CD4-positive, alpha-beta T cell (primary cell): ENCODE measurements at regions not wholly inside any gene's neighbourhood (a gene's known extent, or its start where the extent isn't known, plus 50 kb on each side); places are given as distances from the start of the nearest gene placed in this dataset.

Experiments
- ATAC-seq: fragments of 200-7000 bp; cut with Tn5 transposase; one replicate; pipeline ENCODE4 v1.10.0; 2022; ENCODE audit warnings: mild to moderate bottlenecking; ENCODE audit not compliant: poor library complexity
- CTCF ChIA-PET: fragments of 350-600 bp; sonication (Branson Sonifier 250); formaldehyde crosslinking; loops from one replicate; lab custom pipeline; 2021; ENCODE audit warnings: antibody characterized with exemption, inconsistent platforms; lab: Charles Lee
- POLR2A ChIA-PET: fragments of 350-600 bp; sonication (Branson Sonifier 250); formaldehyde crosslinking; loops from one replicate; lab custom pipeline; 2021; ENCODE audit warnings: antibody characterized with exemption, inconsistent platforms; lab: Charles Lee
- DNase-seq, 14 experiments: peaks; one replicate each; pipeline ENCODE4 v3.0.0-alpha.2; 2013 to 2020; ENCODE audit warnings: mixed read lengths in 2 of 14
- H3K27ac ChIP-seq, 2 donors: one replicate each; pipeline versions ENCODE4 v1.5.1 to v1.7.0; 2013; ENCODE audit warnings: low read length in 2 of 2, low read depth in 1 of 2, mild to moderate bottlenecking in 1 of 2
- H3K27me3 ChIP-seq, 2 experiments: 1 replicate in 1 of 2; 2 replicates in 1 of 2; pipeline versions ENCODE4 v1.6.1 to v1.7.0; 2013; ENCODE audit warnings: low read length in 2 of 2, control low read depth in 1 of 2, mild to moderate bottlenecking in 1 of 2, moderate library complexity in 1 of 2; ENCODE audit not compliant: insufficient read depth in 2 of 2, control insufficient read depth in 1 of 2
- H3K36me3 ChIP-seq: one replicate; pipeline ENCODE4 v1.6.1; 2013; ENCODE audit warnings: low read length, control low read depth; ENCODE audit not compliant: insufficient read depth
- H3K4me1 ChIP-seq: one replicate; pipeline ENCODE4 v1.6.1; 2013; ENCODE audit warnings: low read length, control low read depth; ENCODE audit not compliant: insufficient read depth
- H3K4me3 ChIP-seq: one replicate; pipeline ENCODE4 v1.5.1; 2013; ENCODE audit warnings: mild to moderate bottlenecking, low read length, moderate library complexity
- H3K9me3 ChIP-seq, 2 experiments: 1 replicate in 1 of 2; 2 replicates in 1 of 2; pipeline versions ENCODE4 v1.6.1 to v1.7.0; 2013; ENCODE audit warnings: low read length in 2 of 2, mild to moderate bottlenecking in 2 of 2, control low read depth in 1 of 2, moderate library complexity in 1 of 2; ENCODE audit not compliant: control insufficient read depth in 1 of 2, insufficient read depth in 1 of 2
- H3K27ac Mint-ChIP-seq: one replicate; pipeline ENCODE4 v1.8.0; 2020; ENCODE audit warnings: mixed read lengths
- H3K27me3 Mint-ChIP-seq: one replicate; pipeline ENCODE4 v1.8.0; 2021; ENCODE audit warnings: mixed read lengths
- H3K36me3 Mint-ChIP-seq: one replicate; pipeline ENCODE4 v1.8.0; 2021; ENCODE audit warnings: low read depth, mixed read lengths
- H3K4me1 Mint-ChIP-seq: one replicate; pipeline ENCODE4 v1.8.0; 2021; ENCODE audit warnings: low read depth, mixed read lengths
- H3K4me3 Mint-ChIP-seq: one replicate; pipeline ENCODE4 v1.8.0; 2020; ENCODE audit warnings: mild to moderate bottlenecking, mixed read lengths
- H3K9me3 Mint-ChIP-seq: one replicate; pipeline ENCODE4 v1.8.0; 2020; ENCODE audit warnings: mixed read lengths
- intact Hi-C, 2 experiments: fragments of 100-400 bp; cut with DNase I in 1 of 2; cut with micrococcal nuclease in 1 of 2; formaldehyde crosslinking; loops; one replicate each; pipeline versions ENCODE4 v1.15.1 to v1.9.0; 2023 to 2025; cut with DNase I, micrococcal nuclease
- TF ChIP-seq, protein P1 (sequence below): fragments of 200-600 bp; IDR thresholded peaks from one replicate; pipeline ENCODE4 v1.8.0; 2022; ENCODE audit warnings: antibody characterized with exemption, mild to moderate bottlenecking

DNA sequence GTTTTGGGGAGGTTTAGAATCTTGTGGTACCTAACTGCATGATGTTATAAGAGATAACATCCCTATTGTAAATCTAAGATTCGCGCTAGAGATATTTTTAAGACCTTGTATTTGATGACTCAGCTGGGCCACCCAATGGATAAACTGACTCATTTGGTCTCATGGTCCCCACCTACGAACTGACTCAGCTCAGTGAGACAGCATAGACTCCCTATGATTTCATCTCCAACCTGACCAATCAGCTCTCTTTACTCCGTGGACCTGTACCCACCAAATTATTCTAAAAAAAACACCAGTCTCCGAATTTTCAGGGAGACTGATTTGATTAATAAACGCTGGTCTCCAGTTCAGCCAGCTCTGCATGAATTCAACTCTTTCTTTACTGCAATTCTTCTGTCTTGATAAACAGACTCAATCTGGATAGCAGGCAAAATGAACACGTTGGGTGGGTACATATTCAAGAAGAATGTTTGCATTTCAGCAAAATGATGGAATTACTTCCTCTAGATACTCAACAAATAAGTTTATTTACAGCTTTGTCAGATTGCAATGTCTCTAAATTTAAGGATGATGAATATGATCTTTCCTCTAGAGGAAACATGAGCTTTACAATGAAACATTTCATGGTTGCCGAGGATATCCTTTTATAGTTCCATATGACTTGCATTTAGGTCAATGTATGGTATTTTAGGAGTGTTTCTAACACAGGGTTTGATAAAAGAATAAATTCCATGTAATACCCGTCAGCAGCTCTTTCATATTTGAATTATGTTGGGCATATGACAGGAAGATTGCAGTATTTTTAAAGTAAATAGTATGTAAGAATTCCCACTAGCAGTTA is 516.6 kb upstream of the RGS18 start:
- H3K36me3 Mint-ChIP-seq, result no peaks in the 10 kb centered on the region
- no peaks in the 10 kb centered on the region for H3K4me1 Mint-ChIP-seq
- DNase-seq (no peak), ATAC-seq (no peak)
- TF ChIP-seq, protein P1, sequence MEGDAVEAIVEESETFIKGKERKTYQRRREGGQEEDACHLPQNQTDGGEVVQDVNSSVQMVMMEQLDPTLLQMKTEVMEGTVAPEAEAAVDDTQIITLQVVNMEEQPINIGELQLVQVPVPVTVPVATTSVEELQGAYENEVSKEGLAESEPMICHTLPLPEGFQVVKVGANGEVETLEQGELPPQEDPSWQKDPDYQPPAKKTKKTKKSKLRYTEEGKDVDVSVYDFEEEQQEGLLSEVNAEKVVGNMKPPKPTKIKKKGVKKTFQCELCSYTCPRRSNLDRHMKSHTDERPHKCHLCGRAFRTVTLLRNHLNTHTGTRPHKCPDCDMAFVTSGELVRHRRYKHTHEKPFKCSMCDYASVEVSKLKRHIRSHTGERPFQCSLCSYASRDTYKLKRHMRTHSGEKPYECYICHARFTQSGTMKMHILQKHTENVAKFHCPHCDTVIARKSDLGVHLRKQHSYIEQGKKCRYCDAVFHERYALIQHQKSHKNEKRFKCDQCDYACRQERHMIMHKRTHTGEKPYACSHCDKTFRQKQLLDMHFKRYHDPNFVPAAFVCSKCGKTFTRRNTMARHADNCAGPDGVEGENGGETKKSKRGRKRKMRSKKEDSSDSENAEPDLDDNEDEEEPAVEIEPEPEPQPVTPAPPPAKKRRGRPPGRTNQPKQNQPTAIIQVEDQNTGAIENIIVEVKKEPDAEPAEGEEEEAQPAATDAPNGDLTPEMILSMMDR, result no peak
- no peaks in the 10 kb centered on the region for H3K36me3 ChIP-seq
- no peak overlapping the region for H3K4me3 ChIP-seq
- H3K4me3 Mint-ChIP-seq, result no peak overlapping the region
- ChIA-PET POLR2A (no interaction called here), CTCF (no interaction called here)
- H3K9me3 Mint-ChIP-seq, result peaks cover 2% of the 10 kb centered on the region
- no peak overlapping the region for H3K27ac Mint-ChIP-seq
- no peaks in the 10 kb centered on the region for H3K9me3 ChIP-seq
- intact Hi-C loops, result no loop called here
- H3K27ac ChIP-seq, result no peak overlapping the region
- no peaks in the 10 kb centered on the region for H3K27me3 Mint-ChIP-seq
- no peaks in the 10 kb centered on the region for H3K27me3 ChIP-seq
- no peaks in the 10 kb centered on the region for H3K4me1 ChIP-seq

DNA sequence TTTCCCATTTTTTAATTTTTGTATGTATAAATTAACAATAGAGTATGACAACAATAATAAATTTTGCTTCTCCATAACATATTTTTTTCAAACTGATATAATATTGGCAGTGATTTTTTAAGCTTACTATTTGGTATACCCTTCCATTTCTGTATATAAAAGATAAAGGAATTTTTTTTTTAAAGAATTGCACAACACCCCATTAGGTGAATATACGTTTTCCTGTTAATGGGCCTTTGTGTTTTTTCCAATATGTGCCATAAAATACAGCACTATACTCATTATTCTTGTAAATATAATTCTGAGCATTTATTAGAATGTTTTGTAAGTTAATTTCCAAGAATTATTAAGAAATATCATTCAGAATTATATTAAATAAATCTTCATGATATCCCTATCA is 515.2 kb upstream of the RGS18 start:
- H3K4me3 ChIP-seq, result no peak overlapping the region
- no peaks in the 10 kb centered on the region for H3K9me3 ChIP-seq
- H3K27ac ChIP-seq, result no peak overlapping the region
- H3K4me3 Mint-ChIP-seq, result no peak overlapping the region
- no peak for DNase-seq
- no peaks in the 10 kb centered on the region for H3K36me3 ChIP-seq
- ATAC-seq, result no peak
- H3K4me1 ChIP-seq, result no peaks in the 10 kb centered on the region
- no peaks in the 10 kb centered on the region for H3K9me3 Mint-ChIP-seq
- H3K36me3 Mint-ChIP-seq, result no peaks in the 10 kb centered on the region
- intact Hi-C loops, result no loop called here
- H3K27ac Mint-ChIP-seq, result no peak overlapping the region
- CTCF ChIA-PET, result no interaction called here
- no peaks in the 10 kb centered on the region for H3K27me3 Mint-ChIP-seq
- no peaks in the 10 kb centered on the region for H3K27me3 ChIP-seq
- POLR2A ChIA-PET, result no interaction called here
- TF ChIP-seq, protein P1, result no peak
- no peaks in the 10 kb centered on the region for H3K4me1 Mint-ChIP-seq

DNA sequence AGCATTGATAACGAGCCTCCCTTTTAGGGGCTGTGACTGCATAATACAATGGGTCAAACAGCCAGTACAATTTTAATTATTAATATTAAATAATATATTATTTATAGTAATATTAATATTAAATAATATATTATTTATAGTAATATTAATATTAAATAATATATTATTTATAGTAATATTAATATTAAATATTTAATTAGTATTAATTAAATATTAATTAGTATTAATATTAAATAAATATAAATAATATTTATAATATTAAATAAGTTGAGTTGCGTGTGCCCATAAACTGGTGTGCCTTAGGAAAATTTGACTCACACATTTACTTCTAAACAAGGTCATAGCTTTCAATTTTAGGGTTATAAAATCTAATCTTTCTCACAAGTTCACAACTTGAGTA is 509.3 kb upstream of the RGS18 start:
- TF ChIP-seq, protein P1, result no peak
- Histone ChIP-seq H3K4me1 (no peaks in the 10 kb centered on the region), H3K27ac (no peak overlapping the region), H3K9me3 (no peaks in the 10 kb centered on the region), H3K36me3 (no peaks in the 10 kb centered on the region), H3K27me3 (no peaks in the 10 kb centered on the region), H3K4me3 (no peak overlapping the region)
- Mint-ChIP-seq H3K4me1 (no peaks in the 10 kb centered on the region), H3K9me3 (peaks cover 4% of the 10 kb centered on the region), H3K27ac (no peak overlapping the region), H3K36me3 (no peaks in the 10 kb centered on the region), H3K27me3 (no peaks in the 10 kb centered on the region), H3K4me3 (no peak overlapping the region)
- ChIA-PET CTCF (no interaction called here), POLR2A (no interaction called here)
- DNase-seq, result no peak
- intact Hi-C loops, result no loop called here
- no peak for ATAC-seq
